Renal pelvis (tissue), 1 donor: ENCODE measurements at regions not wholly inside any gene's neighbourhood (a gene's known extent, or its start where the extent isn't known, plus 50 kb on each side); places are given as distances from the start of the nearest gene placed in this dataset.
"Not testable (repeated sequence)": the region's sequence is repeated elsewhere in the genome, so short reads cannot be mapped to it uniquely, and the experiment has no call there.

ENCODE experiments used
- DNase-seq: peaks from one replicate; pipeline ENCODE4 v3.0.0-alpha.2; 2013

GRCh38 chr4:10831727-10832408 lies 147.3 kb upstream of the CLNK start:
- no peak for DNase-seq

GRCh38 chr4:10828918-10829538 lies 144.5 kb upstream of the CLNK start:
- not testable (repeated sequence) for DNase-seq

- DNase-seq = no peak
Measured at GRCh38 chr4:10821826-10822225, 137.3 kb upstream of the CLNK start.

- DNase-seq = no peak
Measured at GRCh38 chr4:10816571-10816970, 132.0 kb upstream of the CLNK start.

GRCh38 chr4:10811991-10812390 lies 127.4 kb upstream of the CLNK start:
- no peak for DNase-seq

- no peak for DNase-seq
Measured at GRCh38 chr4:10810411-10810810, 125.8 kb upstream of the CLNK start.

GRCh38 chr4:10809905-10810304 lies 125.3 kb upstream of the CLNK start:
- DNase-seq = no peak

- DNase-seq = no peak
Measured at GRCh38 chr4:10808591-10808990, 124.0 kb upstream of the CLNK start.

- DNase-seq = no peak
Measured at GRCh38 chr4:10806953-10807645, 122.5 kb upstream of the CLNK start.

GRCh38 chr4:10803713-10804343 lies 119.3 kb upstream of the CLNK start:
- no peak for DNase-seq

GRCh38 chr4:10787365-10787764 lies 102.8 kb upstream of the CLNK start:
- no peak for DNase-seq

- DNase-seq = no peak
Measured at GRCh38 chr4:10784621-10785020, 100.1 kb upstream of the CLNK start.

- DNase-seq = no peak
Measured at GRCh38 chr4:10783351-10783750, 98.8 kb upstream of the CLNK start.

- DNase-seq = no peak
Measured at GRCh38 chr4:10781805-10782204, 97.2 kb upstream of the CLNK start.

GRCh38 chr4:10780803-10781202 lies 96.2 kb upstream of the CLNK start:
- not testable (repeated sequence) for DNase-seq

GRCh38 chr4:10775132-10775531 lies 90.6 kb upstream of the CLNK start:
- DNase-seq = not testable (repeated sequence)

- DNase-seq = no peak
Measured at GRCh38 chr4:10773656-10774055, 89.1 kb upstream of the CLNK start.

- no peak for DNase-seq
Measured at GRCh38 chr4:10773010-10773409, 88.4 kb upstream of the CLNK start.

- no peak for DNase-seq
Measured at GRCh38 chr4:10765386-10765785, 80.8 kb upstream of the CLNK start.

GRCh38 chr4:10762561-10762960 lies 78.0 kb upstream of the CLNK start:
- peak; percentile 65 for DNase-seq

GRCh38 chr4:10761903-10762302 lies 77.3 kb upstream of the CLNK start:
- no peak for DNase-seq

GRCh38 chr4:10760086-10760485 lies 75.5 kb upstream of the CLNK start:
- no peak for DNase-seq

- no peak for DNase-seq
Measured at GRCh38 chr4:10758906-10759305, 74.3 kb upstream of the CLNK start.
